GM12874 (cell line): ENCODE measurements at regions not wholly inside any gene's neighbourhood (a gene's known extent, or its start where the extent isn't known, plus 50 kb on each side); places are given as distances from the start of the nearest gene placed in this dataset.

ENCODE experiments used
- CTCF ChIP-seq: IDR thresholded peaks from 2 replicates; pipeline ENCODE4 v1.5.1; 2011; ENCODE audit warnings: low read depth, mild to moderate bottlenecking, control low read depth, low read length, moderate library complexity; ENCODE audit not compliant: insufficient read depth

- no peak for TF ChIP-seq CTCF
Observed at GRCh38 chr10:125214283-125214570, 53.9 kb upstream of the CTBP2 start.

- no peak for TF ChIP-seq CTCF
Observed at GRCh38 chr10:125213541-125214282, 53.3 kb upstream of the CTBP2 start.

GRCh38 chr10:125212150-125212809 is 51.9 kb upstream of the CTBP2 start:
- no peak for TF ChIP-seq CTCF
